SJCRH30 (cell line): ENCODE measurements at regions not wholly inside any gene's neighbourhood (a gene's known extent, or its start where the extent isn't known, plus 50 kb on each side); places are given as distances from the start of the nearest gene placed in this dataset.
"Not testable (repeated sequence)": the region's sequence is repeated elsewhere in the genome, so short reads cannot be mapped to it uniquely, and the experiment has no call there.

Experiments used
- DNase-seq, 2 experiments: peaks; one replicate each; pipeline ENCODE4 v3.0.0-alpha.2; 2015 to 2020
- H3K27ac ChIP-seq: fragments of 250-450 bp; sonication (Bioruptor Pico); 2 replicates; pipeline ENCODE4 v1.5.1; 2020; ENCODE audit warnings: mild to moderate bottlenecking, moderate library complexity
- H3K27me3 ChIP-seq: fragments of 250-450 bp; sonication (Bioruptor Pico); 2 replicates; pipeline ENCODE4 v1.5.1; 2020; ENCODE audit warnings: mild to moderate bottlenecking, moderate library complexity
- H3K36me3 ChIP-seq: fragments of 250-450 bp; sonication (Bioruptor Pico); 2 replicates; pipeline ENCODE4 v1.5.1; 2020; ENCODE audit warnings: mild to moderate bottlenecking, moderate library complexity
- H3K4me1 ChIP-seq: fragments of 250-450 bp; sonication (Bioruptor Pico); 2 replicates; pipeline ENCODE4 v1.5.1; 2020; ENCODE audit warnings: mild to moderate bottlenecking, moderate library complexity
- H3K4me3 ChIP-seq: fragments of 250-450 bp; sonication (Bioruptor Pico); 2 replicates; pipeline ENCODE4 v1.5.1; 2020; ENCODE audit warnings: mild to moderate bottlenecking, moderate library complexity
- H3K9me3 ChIP-seq: fragments of 250-450 bp; sonication (Bioruptor Pico); replicated peaks from 2 replicates; pipeline ENCODE4 v1.5.1; 2020; ENCODE audit warnings: mild to moderate bottlenecking, moderate library complexity

DNA sequence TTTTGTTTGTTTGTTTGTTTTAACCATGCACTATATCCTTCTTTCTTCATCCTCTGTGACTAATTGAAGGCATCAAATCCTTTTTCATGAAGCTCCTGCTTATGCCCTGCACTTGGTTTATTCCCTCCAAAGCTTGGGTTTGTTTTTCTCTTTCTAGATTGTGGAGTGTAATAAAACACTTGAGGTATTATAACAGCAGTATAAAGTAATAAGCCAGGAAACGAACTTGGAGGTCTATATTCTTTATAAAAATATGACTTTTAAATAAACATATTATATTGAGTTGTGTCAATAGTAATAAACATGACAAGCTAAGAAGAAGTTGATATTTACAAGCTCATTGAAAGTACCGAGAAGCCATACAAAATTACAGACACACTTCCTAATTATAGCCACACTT is 659.4 kb downstream of the RFPL4B start:
- Histone ChIP-seq H3K36me3 (no peaks in the 10 kb centered on the region), H3K9me3 (no peaks in the 10 kb centered on the region), H3K27ac (no peak overlapping the region), H3K27me3 (no peaks in the 10 kb centered on the region), H3K4me3 (no peak overlapping the region), H3K4me1 (no peaks in the 10 kb centered on the region; the same call in 1 of the 2 replicates)
- DNase-seq: no peak

DNA sequence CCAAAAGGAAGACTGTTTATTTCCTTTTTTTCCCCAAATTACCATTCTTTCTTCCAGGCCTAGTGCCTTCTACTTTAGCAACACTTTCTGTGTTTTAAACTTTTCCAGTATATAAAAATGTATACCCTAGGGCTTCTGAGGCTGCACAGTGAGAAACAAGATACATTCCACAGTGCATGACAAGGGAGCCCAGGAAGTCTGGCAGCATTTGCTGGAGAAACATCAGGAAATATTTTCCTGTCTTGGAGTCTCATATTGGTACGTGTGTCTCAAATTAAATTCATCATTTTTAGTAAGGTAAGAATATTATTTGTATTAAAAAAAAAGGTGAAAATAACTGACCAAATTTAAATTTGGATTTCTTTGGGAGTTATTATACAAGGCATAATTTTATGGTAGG is 662.6 kb downstream of the RFPL4B start:
- Histone ChIP-seq H3K4me1 (peaks cover 14% of the 10 kb centered on the region), H3K4me3 (no peak overlapping the region), H3K27me3 (no peaks in the 10 kb centered on the region), H3K27ac (no peak overlapping the region), H3K36me3 (no peaks in the 10 kb centered on the region), H3K9me3 (no peaks in the 10 kb centered on the region)
- DNase-seq: no peak

DNA sequence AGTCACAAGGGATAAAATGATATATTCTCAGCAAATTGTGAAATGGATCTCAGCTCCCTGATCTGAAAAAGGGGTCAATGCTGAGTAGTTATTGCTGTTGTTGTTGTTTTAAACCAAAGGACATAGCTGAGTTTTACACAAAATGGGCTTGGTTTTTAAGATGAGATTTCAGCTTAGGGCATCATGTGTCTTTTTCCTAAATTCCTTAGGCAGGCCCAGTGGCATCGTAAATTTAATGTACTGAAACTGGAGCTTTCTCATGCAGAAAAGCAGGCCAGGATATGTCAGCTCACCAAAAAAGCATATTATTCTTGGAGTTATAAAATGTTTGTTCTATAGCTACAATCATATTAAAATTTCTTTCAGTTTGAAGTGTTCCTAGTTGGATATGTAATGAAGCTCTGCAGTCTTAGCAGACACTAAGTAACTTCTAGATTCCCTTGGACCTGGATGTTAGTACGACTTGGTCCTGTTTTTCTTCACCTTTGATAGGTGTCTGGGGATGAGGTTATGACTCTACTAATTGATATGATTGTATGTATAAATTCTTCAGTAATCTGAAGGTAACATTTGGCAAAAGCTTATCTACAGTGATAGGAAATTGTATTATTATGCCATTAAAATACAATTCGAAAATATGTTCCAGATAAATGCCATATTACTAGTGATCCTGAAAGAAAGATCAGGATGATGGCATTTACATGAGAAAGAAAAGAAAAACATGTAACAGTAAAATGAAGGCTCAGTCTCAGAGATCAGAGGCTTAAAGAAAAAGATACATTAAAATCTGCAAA is 663.3 kb downstream of the RFPL4B start:
- Histone ChIP-seq H3K27ac (no peak overlapping the region), H3K4me1 (peaks cover 14% of the 10 kb centered on the region), H3K9me3 (no peaks in the 10 kb centered on the region), H3K27me3 (no peaks in the 10 kb centered on the region), H3K36me3 (no peaks in the 10 kb centered on the region), H3K4me3 (no peak overlapping the region)
- no peak for DNase-seq

DNA sequence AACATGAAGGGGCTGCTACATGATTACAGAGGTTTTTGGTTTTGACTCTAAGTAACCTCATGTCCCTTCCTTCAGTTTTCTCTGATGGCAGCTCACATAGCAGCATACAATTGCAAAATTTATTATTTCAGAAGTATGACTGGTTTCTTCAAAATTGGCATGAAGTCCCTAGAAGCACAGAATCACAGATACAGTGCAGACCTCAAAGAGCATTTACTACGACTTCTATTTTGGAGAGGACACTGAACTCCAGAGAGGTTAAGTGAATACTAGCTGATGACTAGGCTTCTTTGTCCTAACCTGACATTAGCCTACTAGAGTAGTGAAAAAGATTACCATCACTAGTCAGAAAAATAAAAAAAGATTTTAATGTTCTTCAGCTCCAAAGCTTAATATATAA is 664.3 kb downstream of the RFPL4B start:
- no peaks in the 10 kb centered on the region for H3K36me3 ChIP-seq
- H3K4me3 ChIP-seq: no peak overlapping the region
- no peak for DNase-seq
- H3K27ac ChIP-seq: no peak overlapping the region
- no peaks in the 10 kb centered on the region for H3K9me3 ChIP-seq
- no peaks in the 10 kb centered on the region for H3K27me3 ChIP-seq
- H3K4me1 ChIP-seq: peaks cover 14% of the 10 kb centered on the region

DNA sequence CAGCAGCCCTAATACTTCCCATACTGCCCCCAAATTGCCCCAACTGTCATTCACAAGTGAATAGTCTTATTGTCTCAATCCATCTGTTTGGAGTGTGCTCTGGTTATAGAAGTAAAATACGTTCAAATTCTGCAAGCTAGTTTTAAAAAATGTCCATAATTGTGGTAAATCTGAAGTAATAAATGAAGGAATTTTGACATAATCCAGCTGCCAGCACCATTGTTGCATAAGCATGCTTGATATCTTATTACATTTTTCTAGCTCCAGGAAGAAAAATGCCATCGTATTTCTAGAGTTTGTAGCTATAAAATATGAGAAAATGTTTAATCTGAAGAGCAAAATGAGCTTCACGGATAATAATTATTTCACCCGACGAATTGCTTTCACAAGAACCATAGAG is 664.7 kb downstream of the RFPL4B start:
- H3K9me3 ChIP-seq: no peaks in the 10 kb centered on the region
- no peak for DNase-seq
- H3K27ac ChIP-seq: no peak overlapping the region
- H3K36me3 ChIP-seq: no peaks in the 10 kb centered on the region
- peaks cover 14% of the 10 kb centered on the region for H3K4me1 ChIP-seq
- H3K4me3 ChIP-seq: no peak overlapping the region
- H3K27me3 ChIP-seq: no peaks in the 10 kb centered on the region

- no peaks in the 10 kb centered on the region for H3K9me3 ChIP-seq
- H3K4me3 ChIP-seq: no peak overlapping the region
- DNase-seq: no peak
- peaks cover 14% of the 10 kb centered on the region for H3K4me1 ChIP-seq
- H3K27ac ChIP-seq: no peak overlapping the region
- H3K27me3 ChIP-seq: no peaks in the 10 kb centered on the region
- H3K36me3 ChIP-seq: no peaks in the 10 kb centered on the region
These were observed 668.1 kb downstream of the RFPL4B start for GRCh38 chr6:113015249-113015648.

- peaks cover 10% of the 10 kb centered on the region for H3K4me1 ChIP-seq
- no peak for DNase-seq
- H3K27me3 ChIP-seq: no peaks in the 10 kb centered on the region
- no peak overlapping the region for H3K4me3 ChIP-seq
- H3K36me3 ChIP-seq: no peaks in the 10 kb centered on the region
- H3K9me3 ChIP-seq: no peaks in the 10 kb centered on the region
- no peak overlapping the region for H3K27ac ChIP-seq
These were observed 670.2 kb downstream of the RFPL4B start for GRCh38 chr6:113017353-113017752.

GRCh38 chr6:113018351-113019151 is 671.4 kb downstream of the RFPL4B start:
- H3K4me1 ChIP-seq: peaks cover 2% of the 10 kb centered on the region
- no peak overlapping the region for H3K4me3 ChIP-seq
- no peaks in the 10 kb centered on the region for H3K36me3 ChIP-seq
- H3K9me3 ChIP-seq: no peaks in the 10 kb centered on the region
- no peak for DNase-seq
- no peak overlapping the region for H3K27ac ChIP-seq
- no peaks in the 10 kb centered on the region for H3K27me3 ChIP-seq

DNA sequence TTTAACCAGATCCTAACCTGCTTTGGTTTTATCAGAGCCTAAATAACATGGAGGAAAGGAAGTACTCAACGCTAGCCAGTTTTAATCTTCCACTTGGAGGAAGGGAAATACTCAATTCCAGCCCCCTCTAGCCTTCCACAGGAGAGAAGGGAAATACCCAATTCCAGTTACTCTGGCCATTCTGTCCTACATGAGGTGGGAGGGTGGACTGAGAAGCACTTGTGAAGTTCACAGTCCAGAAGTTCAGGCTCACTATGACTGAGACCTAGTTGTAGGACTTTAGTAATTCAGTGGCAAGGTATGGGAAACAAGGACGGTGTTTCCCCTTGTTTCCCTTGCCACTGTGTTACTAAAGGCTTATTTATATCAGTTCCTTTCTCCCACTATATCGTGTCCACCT is 672.0 kb downstream of the RFPL4B start:
- Histone ChIP-seq H3K4me3 (no peak overlapping the region), H3K36me3 (no peaks in the 10 kb centered on the region), H3K27me3 (no peaks in the 10 kb centered on the region), H3K4me1 (no peaks in the 10 kb centered on the region), H3K9me3 (no peaks in the 10 kb centered on the region), H3K27ac (no peak overlapping the region)
- DNase-seq: no peak

GRCh38 chr6:113027780-113028179 is 680.6 kb downstream of the RFPL4B start:
- no peak overlapping the region for H3K27ac ChIP-seq
- H3K27me3 ChIP-seq: no peaks in the 10 kb centered on the region
- DNase-seq: no peak
- no peaks in the 10 kb centered on the region for H3K36me3 ChIP-seq
- no peak overlapping the region for H3K4me3 ChIP-seq
- no peaks in the 10 kb centered on the region; the same call in 1 of the 2 replicates for H3K9me3 ChIP-seq
- H3K4me1 ChIP-seq: peaks cover 3% of the 10 kb centered on the region

DNA sequence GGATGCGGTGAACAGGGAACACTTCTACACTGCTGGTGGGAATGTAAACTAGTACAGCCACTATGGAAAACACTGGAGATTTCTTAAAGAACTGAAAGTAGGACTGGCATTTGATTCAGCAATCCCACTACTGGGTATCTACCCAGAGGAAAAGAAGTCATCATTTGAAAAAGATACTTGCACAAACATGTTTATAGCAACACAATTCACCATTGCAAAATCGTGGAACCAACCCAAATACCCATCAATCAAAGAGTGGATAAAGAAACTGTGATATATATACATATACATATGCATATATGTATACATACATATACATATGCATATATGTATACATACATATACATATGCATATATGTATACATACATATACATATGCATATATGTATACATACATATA is 682.0 kb downstream of the RFPL4B start:
- not testable (repeated sequence) for H3K27ac ChIP-seq, H3K9me3 ChIP-seq, DNase-seq, H3K27me3 ChIP-seq, H3K4me3 ChIP-seq, H3K36me3 ChIP-seq
- H3K4me1 ChIP-seq: peaks cover 11% of the 10 kb centered on the region

- no peak for DNase-seq
- no peaks in the 10 kb centered on the region for H3K27me3 ChIP-seq
- H3K27ac ChIP-seq: no peak overlapping the region
- H3K9me3 ChIP-seq: no peaks in the 10 kb centered on the region; the same call in 1 of the 2 replicates
- no peaks in the 10 kb centered on the region for H3K36me3 ChIP-seq
- H3K4me1 ChIP-seq: peaks cover 11% of the 10 kb centered on the region
- H3K4me3 ChIP-seq: no peak overlapping the region
These were observed 684.6 kb downstream of the RFPL4B start for GRCh38 chr6:113031591-113032238.

GRCh38 chr6:113039005-113039404 is 691.9 kb downstream of the RFPL4B start:
- Histone ChIP-seq H3K4me3 (no peak overlapping the region), H3K27ac (no peak overlapping the region), H3K9me3 (no peaks in the 10 kb centered on the region), H3K4me1 (no peaks in the 10 kb centered on the region; the same call in 1 of the 2 replicates), H3K36me3 (no peaks in the 10 kb centered on the region), H3K27me3 (no peaks in the 10 kb centered on the region)
- DNase-seq: no peak

GRCh38 chr6:113047148-113047547 is 700.0 kb downstream of the RFPL4B start:
- peak overlapping the region; percentile 9; the same call in 1 of the 2 replicates for H3K27ac ChIP-seq
- H3K9me3 ChIP-seq: peaks cover 5% of the 10 kb centered on the region; the same call in 1 of the 2 replicates
- H3K36me3 ChIP-seq: no peaks in the 10 kb centered on the region
- H3K27me3 ChIP-seq: no peaks in the 10 kb centered on the region
- DNase-seq: peak; percentile 47 to 79
- no peak overlapping the region for H3K4me3 ChIP-seq
- peaks cover 27% of the 10 kb centered on the region for H3K4me1 ChIP-seq

DNA sequence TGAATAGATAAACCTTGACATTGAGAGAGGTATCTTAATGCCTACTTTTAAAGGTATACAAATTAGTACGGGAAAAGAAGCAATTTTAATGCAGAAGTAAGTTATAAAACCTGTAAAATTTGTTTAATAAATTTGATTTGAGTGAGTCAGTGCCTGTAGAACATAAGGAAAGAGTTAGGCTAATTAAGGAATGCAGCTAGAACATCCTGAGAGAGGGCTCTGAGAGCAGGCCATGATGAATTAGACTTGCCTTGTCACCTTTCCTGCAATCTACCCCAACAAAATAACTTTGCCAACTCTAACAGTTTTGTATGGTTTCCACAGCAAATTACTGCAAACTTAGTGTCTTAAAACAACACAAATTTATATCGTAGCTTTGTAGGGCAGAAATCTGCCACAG is 700.8 kb downstream of the RFPL4B start:
- no peak for DNase-seq
- Histone ChIP-seq H3K9me3 (peaks cover 5% of the 10 kb centered on the region; the same call in 1 of the 2 replicates), H3K4me1 (peaks cover 27% of the 10 kb centered on the region), H3K4me3 (no peak overlapping the region), H3K27ac (no peak overlapping the region), H3K36me3 (no peaks in the 10 kb centered on the region), H3K27me3 (no peaks in the 10 kb centered on the region)
